K562 (cell line): ENCODE measurements at regions not wholly inside any gene's neighbourhood (a gene's known extent, or its start where the extent isn't known, plus 50 kb on each side); places are given as distances from the start of the nearest gene placed in this dataset.

ENCODE experiments used
- ATAC-seq: fragments of 200-7000 bp; cut with Tn5 transposase; 3 replicates; pipeline ENCODE4 v1.9.1; 2020; ENCODE audit warnings: moderate library complexity
- BruUV-seq: library from RNA; stranded (reverse); fragments of 400-500 nt; replicated peaks from 2 replicates; lab custom pipeline; 2021; lab: Mats Ljungman, UMichigan
- CTCF ChIA-PET: fragments of 300-600 bp; formaldehyde crosslinking; extraction: SDS; loops from one replicate; lab custom pipeline; 2021; ENCODE audit warnings: low intra/inter-chr PET ratio; lab: Yijun Ruan, JAX
- POLR2A ChIA-PET: fragments of 300-600, 350-650 bp; sonication (Branson Sonifier 250); formaldehyde crosslinking; extraction: SDS; loops from one replicate; lab custom pipeline; 2021; ENCODE audit warnings: antibody characterized with exemption, inconsistent platforms; lab: Yijun Ruan, JAX
- DNase-seq, 4 experiments: peaks; one replicate each; pipeline versions ENCODE4 v3.0.0 to v3.0.0-alpha.2; 2011 to 2018; ENCODE audit warnings: low spot score in 3 of 4, mixed read lengths in 3 of 4; ENCODE audit errors: extremely low read depth in 1 of 4
- FAIRE-seq: peaks from 2 replicates; lab custom pipeline; 2011; peaks lifted over from hg19 to GRCh38; lab: Jason Lieb, UNC
- H2AFZ ChIP-seq: 2 replicates; pipeline ENCODE4 v1.6.0; 2011; ENCODE audit warnings: low read depth, low read length, control low read depth, inconsistent platforms
- H3K27ac ChIP-seq: fragments of 200-600 bp; 3 replicates; pipeline ENCODE4 v1.8.0; 2011; ENCODE audit warnings: low read depth, mild to moderate bottlenecking, control low read depth, inconsistent platforms, low read length, moderate library complexity, mixed read lengths; ENCODE audit errors: extremely low read depth
- H3K27me3 ChIP-seq, 2 experiments: fragments of 300-600 bp in 1 of 2; 2 replicates in 1 of 2; 3 replicates in 1 of 2; pipeline versions ENCODE4 v1.6.0 to v1.8.0; 2011; ENCODE audit warnings: inconsistent platforms in 2 of 2, low read length in 2 of 2, mild to moderate bottlenecking in 1 of 2, mixed read lengths in 1 of 2, moderate library complexity in 1 of 2; ENCODE audit not compliant: control insufficient read depth in 2 of 2, insufficient read depth in 2 of 2
- H3K36me3 ChIP-seq: fragments of 300-600 bp; 3 replicates; pipeline ENCODE4 v1.8.0; 2011; ENCODE audit warnings: mild to moderate bottlenecking, low read length, inconsistent platforms; ENCODE audit not compliant: control insufficient read depth, insufficient read depth
- H3K4me1 ChIP-seq, 2 experiments: fragments of 200-600 bp in 1 of 2; replicated peaks in 1 of 2; 2 replicates in 1 of 2; 3 replicates in 1 of 2; pipeline versions ENCODE4 v1.5.1 to v1.8.0; 2011; ENCODE audit warnings: inconsistent platforms in 2 of 2, low read length in 2 of 2, mild to moderate bottlenecking in 1 of 2, mixed read lengths in 1 of 2, moderate library complexity in 1 of 2; ENCODE audit not compliant: control insufficient read depth in 2 of 2, insufficient read depth in 2 of 2
- H3K4me2 ChIP-seq: 2 replicates; pipeline ENCODE4 v1.6.1; 2011; ENCODE audit warnings: low read length, control low read depth, inconsistent platforms, mixed read lengths; ENCODE audit not compliant: insufficient read depth
- H3K4me3 ChIP-seq: fragments of 200-600 bp; sonication (generic), shearing (Covaris generic); 2 replicates; pipeline ENCODE4 v1.5.1; 2016; ENCODE audit warnings: control low read depth, inconsistent platforms
- H3K79me2 ChIP-seq: fragments of 200-600 bp; 3 replicates; pipeline ENCODE4 v1.8.0; 2011; ENCODE audit warnings: low read length, inconsistent platforms; ENCODE audit not compliant: control insufficient read depth, insufficient read depth
- H3K9ac ChIP-seq, 2 experiments: 2 replicates each; pipeline versions ENCODE4 v1.6.0 to v1.6.1; 2011; ENCODE audit warnings: low read depth in 2 of 2, low read length in 2 of 2, control low read depth in 1 of 2, inconsistent platforms in 1 of 2, mild to moderate bottlenecking in 1 of 2, mixed read lengths in 1 of 2; ENCODE audit not compliant: insufficient read depth in 1 of 2
- H3K9me1 ChIP-seq: one replicate; pipeline ENCODE4 v1.6.0; 2011; ENCODE audit warnings: inconsistent platforms, mild to moderate bottlenecking, low read length, moderate library complexity; ENCODE audit not compliant: control insufficient read depth, insufficient read depth
- H3K9me3 ChIP-seq: replicated peaks from 2 replicates; pipeline ENCODE4 v1.5.1; 2011; ENCODE audit warnings: low read depth, low read length, inconsistent platforms; ENCODE audit not compliant: control insufficient read depth, insufficient read depth
- H4K20me1 ChIP-seq: replicated peaks from 2 replicates; pipeline ENCODE4 v1.6.1; 2011; ENCODE audit warnings: low read length, inconsistent platforms, mixed read lengths; ENCODE audit not compliant: control insufficient read depth, insufficient read depth
- ELF1 ChIP-seq: fragments of 200-800 bp; sonication (Bioruptor generic); IDR thresholded peaks from 2 replicates; pipeline ENCODE4 v1.6.1; 2016; ENCODE audit warnings: missing genetic modification characterization, missing compliant biosample characterization
- IFI16 ChIP-seq: fragments of 250-450 bp; sonication (Bioruptor Pico); IDR thresholded peaks from 2 replicates; pipeline ENCODE4 v2.1.2; 2022; ENCODE audit warnings: mild to moderate bottlenecking, inconsistent platforms
- JUND ChIP-seq, 2 experiments: IDR thresholded peaks; 2 replicates in 1 of 2; 3 replicates in 1 of 2; pipeline ENCODE4 v1.6.1; 2011; ENCODE audit warnings: borderline replicate concordance in 2 of 2, low read depth in 2 of 2, low read length in 2 of 2, improper control_type of control experiment in 1 of 2, missing biosample characterization in 1 of 2, missing genetic modification characterization in 1 of 2, missing genetic modification reagents in 1 of 2
- MAFF ChIP-seq: IDR thresholded peaks from 2 replicates; pipeline ENCODE4 v1.6.1; 2012; ENCODE audit warnings: low read length, improper control_type of control experiment
- WGBS: fragments of 100-300 bp; shearing (Covaris generic); methylation state at CpG from one replicate; pipeline ENCODE4 v1.1.6; 2016; ENCODE audit warnings: low coverage, mixed read lengths; ENCODE audit not compliant: insufficient coverage; ENCODE audit errors: missing lambda C conversion rate; 5-methylcytosine and 5-hydroxymethylcytosine counted together
- in situ Hi-C: fragments of 300-500 bp; cut with MboI; formaldehyde crosslinking; loops from 4 replicates; pipeline ENCODE4 v1.15.0; 2018; ENCODE audit warnings: inconsistent platforms, mixed read lengths
- intact Hi-C: fragments of 100-400 bp; cut with micrococcal nuclease; formaldehyde crosslinking; loops from 2 replicates; pipeline ENCODE4 v1.14.2; 2022
- TF ChIP-seq, protein P1 (sequence below): sonication (generic); IDR thresholded peaks from 2 replicates; pipeline ENCODE4 v1.6.1; 2016
- TF ChIP-seq, protein P2 (sequence below), 2 experiments: fragments of 450-650 bp; IDR thresholded peaks; 2 replicates each; pipeline ENCODE4 v1.6.1; 2016; ENCODE audit warnings: mild to moderate bottlenecking in 2 of 2, borderline replicate concordance in 1 of 2, low read depth in 1 of 2, moderate library complexity in 1 of 2
- TF ChIP-seq, protein P3 (sequence below), 3 experiments: IDR thresholded peaks in 2 of 3; conservative IDR thresholded peaks in 1 of 3; 2 replicates each; pipeline ENCODE4 v1.5.1; 2011 to 2012; ENCODE audit warnings: low read length in 3 of 3, mild to moderate bottlenecking in 3 of 3, control low read depth in 2 of 3, improper control_type of control experiment in 1 of 3, inconsistent platforms in 1 of 3, low read depth in 1 of 3, mixed read lengths in 1 of 3, moderate library complexity in 1 of 3; ENCODE audit not compliant: insufficient read depth in 2 of 3

- H3K27me3 ChIP-seq: no peaks in the 10 kb centered on the region
- CTCF ChIA-PET: interaction anchor here (0.7 kb wide), 1 partner anchor 101 kb away, joined by 3 read pairs; no protein-coding TSS in a partner anchor
- no peaks in the 10 kb centered on the region for H4K20me1 ChIP-seq
- DNase-seq: peak; percentile 24 to 78 (median 32)
- H3K9ac ChIP-seq: no peak overlapping the region
- BruUV-seq: no TSS peak
- H2AFZ ChIP-seq: peak overlapping the region; percentile 69; the same call in 1 of the 2 replicates
- H3K4me3 ChIP-seq: no peak overlapping the region
- H3K27ac ChIP-seq: no peak overlapping the region
- in situ Hi-C loops: no loop called here
- H3K36me3 ChIP-seq: no peaks in the 10 kb centered on the region
- POLR2A ChIA-PET: no interaction called here
- no peak overlapping the region for H3K4me2 ChIP-seq
- H3K9me3 ChIP-seq: no peaks in the 10 kb centered on the region
- WGBS: 33% methylated on average over 8 of the region's 8 CpGs
- intact Hi-C loops: loop anchor here (1.0 to 10.0 kb wide), 3 partner anchors 63 to 153 kb away; no protein-coding TSS in a partner anchor
- ATAC-seq: peak; percentile 97
- no peaks in the 10 kb centered on the region for H3K9me1 ChIP-seq
- FAIRE-seq: peak; percentile 91
- no peaks in the 10 kb centered on the region for H3K79me2 ChIP-seq
- H3K4me1 ChIP-seq: peaks cover 0 to 13% of the 10 kb centered on the region in 2 experiments; a peak in 3 of 5 replicates
- TF ChIP-seq, protein P1, sequence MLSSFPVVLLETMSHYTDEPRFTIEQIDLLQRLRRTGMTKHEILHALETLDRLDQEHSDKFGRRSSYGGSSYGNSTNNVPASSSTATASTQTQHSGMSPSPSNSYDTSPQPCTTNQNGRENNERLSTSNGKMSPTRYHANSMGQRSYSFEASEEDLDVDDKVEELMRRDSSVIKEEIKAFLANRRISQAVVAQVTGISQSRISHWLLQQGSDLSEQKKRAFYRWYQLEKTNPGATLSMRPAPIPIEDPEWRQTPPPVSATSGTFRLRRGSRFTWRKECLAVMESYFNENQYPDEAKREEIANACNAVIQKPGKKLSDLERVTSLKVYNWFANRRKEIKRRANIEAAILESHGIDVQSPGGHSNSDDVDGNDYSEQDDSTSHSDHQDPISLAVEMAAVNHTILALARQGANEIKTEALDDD: 0 out of 2 replicates have a peak, but pooled peaks have one; percentile 41
- TF ChIP-seq, protein P2, sequence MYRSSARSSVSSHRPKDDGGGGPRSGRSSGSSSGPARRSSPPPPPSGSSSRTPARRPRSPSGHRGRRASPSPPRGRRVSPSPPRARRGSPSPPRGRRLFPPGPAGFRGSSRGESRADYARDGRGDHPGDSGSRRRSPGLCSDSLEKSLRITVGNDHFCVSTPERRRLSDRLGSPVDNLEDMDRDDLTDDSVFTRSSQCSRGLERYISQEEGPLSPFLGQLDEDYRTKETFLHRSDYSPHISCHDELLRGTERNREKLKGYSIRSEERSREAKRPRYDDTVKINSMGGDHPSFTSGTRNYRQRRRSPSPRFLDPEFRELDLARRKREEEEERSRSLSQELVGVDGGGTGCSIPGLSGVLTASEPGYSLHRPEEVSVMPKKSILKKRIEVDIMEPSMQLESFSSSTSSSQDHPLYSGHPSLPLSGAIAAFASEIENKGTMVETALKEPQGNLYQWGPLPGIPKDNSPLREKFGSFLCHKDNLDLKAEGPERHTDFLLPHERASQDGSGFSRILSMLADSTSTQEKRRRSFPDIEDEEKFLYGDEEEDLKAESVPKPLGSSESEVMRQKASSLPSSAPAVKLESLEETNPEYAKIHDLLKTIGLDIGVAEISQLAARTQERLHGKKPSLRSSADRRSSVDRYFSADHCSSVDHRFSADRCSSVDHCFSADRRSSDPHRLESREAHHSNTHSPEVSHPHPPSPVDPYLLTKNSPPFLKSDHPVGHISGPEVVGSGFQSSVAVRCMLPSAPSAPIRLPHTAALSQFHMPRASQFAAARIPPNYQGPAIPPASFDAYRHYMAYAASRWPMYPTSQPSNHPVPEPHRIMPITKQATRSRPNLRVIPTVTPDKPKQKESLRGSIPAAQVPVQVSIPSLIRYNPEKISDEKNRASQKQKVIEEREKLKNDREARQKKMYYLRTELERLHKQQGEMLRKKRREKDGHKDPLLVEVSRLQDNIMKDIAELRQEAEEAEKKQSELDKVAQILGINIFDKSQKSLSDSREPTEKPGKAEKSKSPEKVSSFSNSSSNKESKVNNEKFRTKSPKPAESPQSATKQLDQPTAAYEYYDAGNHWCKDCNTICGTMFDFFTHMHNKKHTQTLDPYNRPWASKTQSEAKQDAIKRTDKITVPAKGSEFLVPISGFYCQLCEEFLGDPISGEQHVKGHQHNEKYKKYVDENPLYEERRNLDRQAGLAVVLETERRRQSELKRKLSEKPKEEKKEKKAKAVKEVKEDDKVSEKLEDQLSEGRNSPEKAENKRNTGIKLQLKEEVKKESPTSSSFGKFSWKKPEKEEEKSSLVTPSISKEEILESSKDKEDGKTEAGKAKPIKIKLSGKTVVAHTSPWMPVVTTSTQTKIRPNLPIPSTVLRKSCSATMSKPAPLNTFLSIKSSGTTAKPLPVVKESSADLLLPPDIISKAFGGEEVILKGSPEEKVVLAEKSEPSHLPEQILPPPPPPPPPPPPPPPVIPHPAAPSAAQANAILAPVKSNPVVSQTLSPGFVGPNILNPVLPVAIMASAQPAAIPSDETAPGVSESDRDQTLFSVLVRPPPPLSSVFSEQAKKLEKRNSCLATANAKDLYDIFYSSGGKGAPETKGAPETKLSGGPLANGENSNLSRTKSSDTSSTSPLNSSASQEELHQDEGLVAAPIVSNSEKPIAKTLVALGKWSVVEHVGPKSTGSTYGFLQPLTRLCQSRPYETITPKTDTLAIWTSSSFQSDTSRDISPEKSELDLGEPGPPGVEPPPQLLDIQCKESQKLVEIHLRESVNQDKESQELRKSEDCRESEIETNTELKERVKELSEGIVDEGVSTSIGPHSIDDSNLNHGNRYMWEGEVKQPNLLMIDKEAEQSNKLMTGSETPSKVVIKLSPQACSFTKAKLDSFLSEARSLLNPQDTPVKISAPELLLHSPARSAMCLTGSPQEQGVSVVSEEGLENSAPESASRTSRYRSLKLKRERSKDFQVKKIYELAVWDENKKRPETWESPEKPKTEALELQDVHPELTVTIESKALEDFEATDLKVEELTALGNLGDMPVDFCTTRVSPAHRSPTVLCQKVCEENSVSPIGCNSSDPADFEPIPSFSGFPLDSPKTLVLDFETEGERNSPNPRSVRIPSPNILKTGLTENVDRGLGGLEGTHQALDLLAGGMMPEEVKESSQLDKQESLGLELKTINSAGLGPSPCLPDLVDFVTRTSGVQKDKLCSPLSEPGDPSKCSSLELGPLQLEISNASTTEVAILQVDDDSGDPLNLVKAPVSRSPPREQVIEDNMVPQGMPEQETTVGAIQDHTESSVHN (IDR thresholded peaks at IDR 0.05; ENCODE audit: borderline replicate concordance in 1 of 2, low read depth in 1 of 2): no peak
- TF ChIP-seq, protein P3, sequence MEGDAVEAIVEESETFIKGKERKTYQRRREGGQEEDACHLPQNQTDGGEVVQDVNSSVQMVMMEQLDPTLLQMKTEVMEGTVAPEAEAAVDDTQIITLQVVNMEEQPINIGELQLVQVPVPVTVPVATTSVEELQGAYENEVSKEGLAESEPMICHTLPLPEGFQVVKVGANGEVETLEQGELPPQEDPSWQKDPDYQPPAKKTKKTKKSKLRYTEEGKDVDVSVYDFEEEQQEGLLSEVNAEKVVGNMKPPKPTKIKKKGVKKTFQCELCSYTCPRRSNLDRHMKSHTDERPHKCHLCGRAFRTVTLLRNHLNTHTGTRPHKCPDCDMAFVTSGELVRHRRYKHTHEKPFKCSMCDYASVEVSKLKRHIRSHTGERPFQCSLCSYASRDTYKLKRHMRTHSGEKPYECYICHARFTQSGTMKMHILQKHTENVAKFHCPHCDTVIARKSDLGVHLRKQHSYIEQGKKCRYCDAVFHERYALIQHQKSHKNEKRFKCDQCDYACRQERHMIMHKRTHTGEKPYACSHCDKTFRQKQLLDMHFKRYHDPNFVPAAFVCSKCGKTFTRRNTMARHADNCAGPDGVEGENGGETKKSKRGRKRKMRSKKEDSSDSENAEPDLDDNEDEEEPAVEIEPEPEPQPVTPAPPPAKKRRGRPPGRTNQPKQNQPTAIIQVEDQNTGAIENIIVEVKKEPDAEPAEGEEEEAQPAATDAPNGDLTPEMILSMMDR (IDR thresholded peaks at IDR 0.05 in 2 of 3, conservative IDR thresholded peaks at IDR 0.05 in 1 of 3; ENCODE audit: insufficient read depth in 2 of 3, low read depth in 1 of 3, low read length in 3 of 3): peak; percentile 63 to 71 (median 65)
- TF ChIP-seq IFI16 (CRISPR knock-in tag) (no peak), JUND (IDR thresholded peaks at IDR 0.05; ENCODE audit: borderline replicate concordance, low read depth, low read length) (peak; percentile 63; the same call in 1 of the 2 replicates), JUND (tag; IDR thresholded peaks at IDR 0.05; ENCODE audit: borderline replicate concordance, low read depth, low read length) (peak; percentile 43; the same call in 1 of the 3 replicates), MAFF (peak; percentile 79), ELF1 (tag) (peak; percentile 28; the same call in 1 of the 2 replicates)
These were observed 59.2 kb upstream of the CLINT1 start for GRCh38 chr5:157917899-157918809.
